K562 (cell line): ENCODE measurements at regions not wholly inside any gene's neighbourhood (a gene's known extent, or its start where the extent isn't known, plus 50 kb on each side); places are given as distances from the start of the nearest gene placed in this dataset.

Experiments used
- CAMTA2 ChIP-seq: fragments of 250-450 bp; sonication (Bioruptor Pico); conservative IDR thresholded peaks from 2 replicates; pipeline ENCODE4 v1.5.1; 2022
- GTF2F1 ChIP-seq: IDR thresholded peaks from 2 replicates; pipeline ENCODE4 v1.6.1; 2011; ENCODE audit warnings: low read depth, low read length, improper control_type of control experiment
- GTF3C2 ChIP-seq: IDR thresholded peaks from 3 replicates; pipeline ENCODE4 v1.6.1; 2011; ENCODE audit warnings: borderline replicate concordance, mild to moderate bottlenecking, moderate library complexity; ENCODE audit not compliant: insufficient read length; ENCODE audit errors: extremely low read depth
- HINFP ChIP-seq: fragments of 450-650 bp; conservative IDR thresholded peaks from 2 replicates; pipeline ENCODE4 v1.6.1; 2016; ENCODE audit warnings: missing genetic modification characterization, low read depth, mild to moderate bottlenecking, control low read depth, missing compliant biosample characterization
- KAT7 ChIP-seq: sonication (generic); formaldehyde crosslinking; IDR thresholded peaks from 2 replicates; pipeline ENCODE4 v1.8.0; 2022; ENCODE audit warnings: missing genetic modification reagents, mild to moderate bottlenecking, borderline replicate concordance
- MCM3 ChIP-seq: fragments of 450-650 bp; IDR thresholded peaks from 2 replicates; pipeline ENCODE4 v1.6.1; 2016
- NELFE ChIP-seq: IDR thresholded peaks from 2 replicates; pipeline ENCODE4 v1.6.1; 2011; ENCODE audit warnings: mild to moderate bottlenecking; ENCODE audit not compliant: insufficient read depth, insufficient read length
- POLR2G ChIP-seq: fragments of 200-400 bp; formaldehyde crosslinking; IDR thresholded peaks from 2 replicates; pipeline ENCODE4 v1.6.1; 2017; ENCODE audit warnings: low read depth, mild to moderate bottlenecking, antibody characterized with exemption, low read length, moderate library complexity
- POLR3G ChIP-seq: IDR thresholded peaks from 2 replicates; pipeline ENCODE4 v1.6.1; 2011; ENCODE audit not compliant: insufficient read length, insufficient replicate concordance; ENCODE audit errors: extremely low read depth
- SRF ChIP-seq, 2 experiments: fragments of 250-450, 450-650 bp in 1 of 2; sonication (Bioruptor Pico) in 1 of 2; sonication (generic) in 1 of 2; formaldehyde crosslinking; IDR thresholded peaks; 2 replicates each; pipeline versions ENCODE4 v1.5.0 to v1.5.1; 2020 to 2022; ENCODE audit warnings: mild to moderate bottlenecking in 1 of 2, missing genetic modification reagents in 1 of 2
- SRSF1 ChIP-seq: fragments of 200-400 bp; formaldehyde crosslinking; IDR thresholded peaks from 2 replicates; pipeline ENCODE4 v1.6.1; 2017; ENCODE audit warnings: mild to moderate bottlenecking, low read depth, low read length, moderate library complexity
- TAF9B ChIP-seq: fragments of 450-650 bp; IDR thresholded peaks from 2 replicates; pipeline ENCODE4 v1.6.1; 2018; ENCODE audit warnings: mild to moderate bottlenecking; ENCODE audit not compliant: partially characterized antibody
- ZNF444 ChIP-seq: fragments of 250-450 bp; sonication (Bioruptor Pico); IDR thresholded peaks from 2 replicates; pipeline ENCODE4 v1.4.0; 2020; ENCODE audit warnings: mild to moderate bottlenecking, moderate library complexity
- ZNF764 ChIP-seq: fragments of 250-450 bp; sonication (Bioruptor Pico); IDR thresholded peaks from 2 replicates; pipeline ENCODE4 v1.4.0; 2020; ENCODE audit warnings: low read depth, mild to moderate bottlenecking, moderate library complexity
- TF ChIP-seq, protein P1 (sequence below): fragments of 250-450 bp; sonication (Bioruptor Pico); IDR thresholded peaks from 2 replicates; pipeline ENCODE4 v1.8.0; 2022; ENCODE audit warnings: inconsistent platforms
- TF ChIP-seq, protein P2 (sequence below), 3 experiments: fragments of 200-800 bp in 1 of 3; fragments of 250-450 bp in 1 of 3; fragments of 450-650 bp in 1 of 3; sonication (Bioruptor Pico) in 1 of 3; sonication (Bioruptor generic) in 1 of 3; formaldehyde crosslinking in 1 of 3; IDR thresholded peaks; 2 replicates each; pipeline versions ENCODE4 v1.6.1 to v1.8.0; 2016 to 2022; ENCODE audit warnings: mild to moderate bottlenecking in 2 of 3, missing genetic modification characterization in 2 of 3, missing compliant biosample characterization in 1 of 3, moderate library complexity in 1 of 3

DNA sequence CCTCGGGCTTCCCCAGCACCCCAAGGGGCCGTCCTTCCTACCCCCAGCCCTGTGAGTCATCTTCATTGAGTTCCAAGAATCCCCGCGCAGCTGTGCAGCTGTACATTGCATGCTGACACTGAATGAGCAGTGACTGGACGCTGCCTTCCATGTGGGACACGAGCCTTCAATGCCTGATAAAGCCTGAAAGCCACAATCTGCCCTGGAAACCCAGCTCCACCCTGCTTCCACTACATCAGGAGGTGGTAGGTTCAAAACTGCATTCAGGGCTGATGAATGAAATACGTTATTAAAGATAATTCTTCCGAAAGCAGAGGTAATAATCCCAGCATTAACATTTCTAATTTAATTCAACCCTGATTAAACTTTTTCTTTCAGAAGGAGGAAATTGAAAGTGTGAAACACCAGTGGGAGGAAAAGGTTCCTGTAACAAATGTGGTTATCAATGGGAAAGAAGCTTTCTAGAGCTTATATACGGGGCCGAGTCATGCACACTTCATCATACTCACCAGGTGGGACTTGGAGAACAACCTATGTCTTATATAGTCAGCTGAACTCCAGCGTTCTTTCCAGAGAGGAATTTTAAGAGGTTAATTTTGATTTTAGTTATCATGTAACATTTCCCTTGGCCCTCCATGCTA is 360.1 kb downstream of the LPIN1 start (continued):
- TF ChIP-seq, protein P1, sequence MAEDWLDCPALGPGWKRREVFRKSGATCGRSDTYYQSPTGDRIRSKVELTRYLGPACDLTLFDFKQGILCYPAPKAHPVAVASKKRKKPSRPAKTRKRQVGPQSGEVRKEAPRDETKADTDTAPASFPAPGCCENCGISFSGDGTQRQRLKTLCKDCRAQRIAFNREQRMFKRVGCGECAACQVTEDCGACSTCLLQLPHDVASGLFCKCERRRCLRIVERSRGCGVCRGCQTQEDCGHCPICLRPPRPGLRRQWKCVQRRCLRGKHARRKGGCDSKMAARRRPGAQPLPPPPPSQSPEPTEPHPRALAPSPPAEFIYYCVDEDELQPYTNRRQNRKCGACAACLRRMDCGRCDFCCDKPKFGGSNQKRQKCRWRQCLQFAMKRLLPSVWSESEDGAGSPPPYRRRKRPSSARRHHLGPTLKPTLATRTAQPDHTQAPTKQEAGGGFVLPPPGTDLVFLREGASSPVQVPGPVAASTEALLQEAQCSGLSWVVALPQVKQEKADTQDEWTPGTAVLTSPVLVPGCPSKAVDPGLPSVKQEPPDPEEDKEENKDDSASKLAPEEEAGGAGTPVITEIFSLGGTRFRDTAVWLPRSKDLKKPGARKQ (CRISPR knock-in tag): no peak
- TF ChIP-seq TAF9B: peak; percentile 99
- TF ChIP-seq, protein P2, sequence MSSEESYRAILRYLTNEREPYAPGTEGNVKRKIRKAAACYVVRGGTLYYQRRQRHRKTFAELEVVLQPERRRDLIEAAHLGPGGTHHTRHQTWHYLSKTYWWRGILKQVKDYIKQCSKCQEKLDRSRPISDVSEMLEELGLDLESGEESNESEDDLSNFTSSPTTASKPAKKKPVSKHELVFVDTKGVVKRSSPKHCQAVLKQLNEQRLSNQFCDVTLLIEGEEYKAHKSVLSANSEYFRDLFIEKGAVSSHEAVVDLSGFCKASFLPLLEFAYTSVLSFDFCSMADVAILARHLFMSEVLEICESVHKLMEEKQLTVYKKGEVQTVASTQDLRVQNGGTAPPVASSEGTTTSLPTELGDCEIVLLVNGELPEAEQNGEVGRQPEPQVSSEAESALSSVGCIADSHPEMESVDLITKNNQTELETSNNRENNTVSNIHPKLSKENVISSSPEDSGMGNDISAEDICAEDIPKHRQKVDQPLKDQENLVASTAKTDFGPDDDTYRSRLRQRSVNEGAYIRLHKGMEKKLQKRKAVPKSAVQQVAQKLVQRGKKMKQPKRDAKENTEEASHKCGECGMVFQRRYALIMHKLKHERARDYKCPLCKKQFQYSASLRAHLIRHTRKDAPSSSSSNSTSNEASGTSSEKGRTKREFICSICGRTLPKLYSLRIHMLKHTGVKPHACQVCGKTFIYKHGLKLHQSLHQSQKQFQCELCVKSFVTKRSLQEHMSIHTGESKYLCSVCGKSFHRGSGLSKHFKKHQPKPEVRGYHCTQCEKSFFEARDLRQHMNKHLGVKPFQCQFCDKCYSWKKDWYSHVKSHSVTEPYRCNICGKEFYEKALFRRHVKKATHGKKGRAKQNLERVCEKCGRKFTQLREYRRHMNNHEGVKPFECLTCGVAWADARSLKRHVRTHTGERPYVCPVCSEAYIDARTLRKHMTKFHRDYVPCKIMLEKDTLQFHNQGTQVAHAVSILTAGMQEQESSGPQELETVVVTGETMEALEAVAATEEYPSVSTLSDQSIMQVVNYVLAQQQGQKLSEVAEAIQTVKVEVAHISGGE (CRISPR knock-in tag; IDR thresholded peaks at IDR 0.05): peak in 1 of 3 experiments; percentile 44; a peak in 1 of 6 replicates
- TF ChIP-seq CAMTA2 (CRISPR knock-in tag): no peak
- no peak for TF ChIP-seq POLR3G
- TF ChIP-seq SRSF1: no peak
- peak in 1 of 2 experiments; percentile 86; a peak in 2 of 4 replicates for TF ChIP-seq SRF (CRISPR knock-in tag; IDR thresholded peaks at IDR 0.05)
- no peak for TF ChIP-seq KAT7 (CRISPR knock-in tag)
- no peak for TF ChIP-seq ZNF444 (CRISPR knock-in tag)
- TF ChIP-seq POLR2G: no peak
- no peak for TF ChIP-seq HINFP
- no peak for TF ChIP-seq GTF2F1
- TF ChIP-seq MCM3: no peak
- TF ChIP-seq ZNF764 (CRISPR knock-in tag): no peak
- TF ChIP-seq NELFE: no peak
- TF ChIP-seq GTF3C2: peak; percentile 84
